Neural cell (in vitro differentiated cells): ENCODE measurements at regions not wholly inside any gene's neighbourhood (a gene's known extent, or its start where the extent isn't known, plus 50 kb on each side); places are given as distances from the start of the nearest gene placed in this dataset.

Experiments used
- H2AFZ ChIP-seq: fragments of 200-600, 300-800 bp; sonication (generic), shearing (Covaris generic); 2 replicates; pipeline ENCODE4 v1.6.0; 2014; ENCODE audit warnings: low read depth, mild to moderate bottlenecking, antibody characterized with exemption, low read length, moderate library complexity
- H3F3A ChIP-seq: fragments of 200-600 bp; shearing (Covaris generic); 2 replicates; pipeline ENCODE4 v1.6.1; 2016; ENCODE audit warnings: mild to moderate bottlenecking, moderate library complexity, mixed read lengths, antibody characterized with exemption, low read length; ENCODE audit not compliant: insufficient read depth, poor library complexity, severe bottlenecking
- H3K27ac ChIP-seq: fragments of 200-600, 300-800 bp; sonication (generic), shearing (Covaris generic); 2 replicates; pipeline ENCODE4 v1.5.1; 2014; ENCODE audit warnings: mild to moderate bottlenecking, low read length, moderate library complexity
- H3K27me3 ChIP-seq: fragments of 300-800, 200-600 bp; sonication (generic), shearing (Covaris generic); 2 replicates; pipeline ENCODE4 v1.6.0; 2014; ENCODE audit warnings: mild to moderate bottlenecking, low read depth, low read length, moderate library complexity; ENCODE audit not compliant: insufficient read depth
- H3K36me3 ChIP-seq: fragments of 300-800, 200-600 bp; sonication (generic), shearing (Covaris generic); 2 replicates; pipeline ENCODE4 v1.5.1; 2014; ENCODE audit warnings: mild to moderate bottlenecking, antibody characterized with exemption, low read length, moderate library complexity; ENCODE audit not compliant: insufficient read depth
- H3K4me2 ChIP-seq: fragments of 300-800, 200-600 bp; sonication (generic), shearing (Covaris generic); 2 replicates; pipeline ENCODE4 v1.6.0; 2014; ENCODE audit warnings: mild to moderate bottlenecking, low read length
- H3K4me3 ChIP-seq: fragments of 300-800, 200-600 bp; sonication (generic), shearing (Covaris generic); 2 replicates; pipeline ENCODE4 v1.5.1; 2014; ENCODE audit warnings: mild to moderate bottlenecking, low read length, moderate library complexity
- H3K79me2 ChIP-seq: fragments of 200-600 bp; shearing (Covaris generic); replicated peaks from 2 replicates; pipeline ENCODE4 v1.6.0; 2014; ENCODE audit warnings: mild to moderate bottlenecking, low read length, moderate library complexity; ENCODE audit not compliant: insufficient read depth
- H3K9ac ChIP-seq: fragments of 300-800, 200-600 bp; sonication (generic), shearing (Covaris generic); 2 replicates; pipeline ENCODE4 v1.6.1; 2016; ENCODE audit warnings: mild to moderate bottlenecking, low read length, mixed read lengths
- H3K9me2 ChIP-seq: fragments of 200-600 bp; shearing (Covaris generic); 2 replicates; pipeline ENCODE4 v1.6.1; 2016; ENCODE audit warnings: mild to moderate bottlenecking, low read length, mixed read lengths; ENCODE audit not compliant: insufficient read depth
- H3K9me3 ChIP-seq: fragments of 200-600, 300-800 bp; sonication (generic), shearing (Covaris generic); 2 replicates; pipeline ENCODE4 v1.6.1; 2016; ENCODE audit warnings: mild to moderate bottlenecking, mixed run types, low read length, moderate library complexity, mixed read lengths
- H4K20me1 ChIP-seq: fragments of 200-600 bp; shearing (Covaris generic); 2 replicates; pipeline ENCODE4 v1.6.1; 2016; ENCODE audit warnings: mild to moderate bottlenecking, mixed run types; ENCODE audit not compliant: insufficient read depth
- EP300 ChIP-seq: fragments of 450-650 bp; conservative IDR thresholded peaks from 2 replicates; pipeline ENCODE4 v1.6.1; 2014; ENCODE audit warnings: antibody characterized with exemption, mild to moderate bottlenecking, moderate library complexity; ENCODE audit not compliant: poor library complexity, severe bottlenecking
- EZH2 ChIP-seq: fragments of 200-600, 300-800 bp; shearing (Covaris generic), sonication (generic); IDR thresholded peaks from 2 replicates; pipeline ENCODE4 v1.6.1; 2014; ENCODE audit warnings: antibody characterized with exemption, low read length, borderline replicate concordance, mild to moderate bottlenecking; ENCODE audit not compliant: insufficient read depth, poor library complexity, severe bottlenecking
- MXI1 ChIP-seq: fragments of 450-650 bp; conservative IDR thresholded peaks from 2 replicates; pipeline ENCODE4 v1.6.1; 2014; ENCODE audit warnings: antibody characterized with exemption, mild to moderate bottlenecking; ENCODE audit not compliant: poor library complexity, severe bottlenecking
- POLR2AphosphoS5 ChIP-seq: IDR thresholded peaks from 2 replicates; pipeline ENCODE4 v1.6.1; 2012
- RAD21 ChIP-seq: fragments of 450-650 bp; conservative IDR thresholded peaks from 2 replicates; pipeline ENCODE4 v1.6.1; 2014; ENCODE audit warnings: antibody characterized with exemption, mild to moderate bottlenecking, moderate library complexity
- SMC3 ChIP-seq: fragments of 450-650 bp; conservative IDR thresholded peaks from 2 replicates; pipeline ENCODE4 v1.6.1; 2014; ENCODE audit warnings: antibody characterized with exemption, mild to moderate bottlenecking, moderate library complexity; ENCODE audit not compliant: poor library complexity
- TAF1 ChIP-seq: IDR thresholded peaks from 2 replicates; pipeline ENCODE4 v1.6.1; 2012; ENCODE audit warnings: low read depth
- TF ChIP-seq, protein P1 (sequence below): IDR thresholded peaks from 2 replicates; pipeline ENCODE4 v1.6.1; 2012; ENCODE audit warnings: borderline replicate concordance
- TF ChIP-seq, protein P2 (sequence below): fragments of 450-650 bp; IDR thresholded peaks from 2 replicates; pipeline ENCODE4 v1.5.1; 2014; ENCODE audit warnings: antibody characterized with exemption, mild to moderate bottlenecking, moderate library complexity; ENCODE audit not compliant: poor library complexity, severe bottlenecking

DNA sequence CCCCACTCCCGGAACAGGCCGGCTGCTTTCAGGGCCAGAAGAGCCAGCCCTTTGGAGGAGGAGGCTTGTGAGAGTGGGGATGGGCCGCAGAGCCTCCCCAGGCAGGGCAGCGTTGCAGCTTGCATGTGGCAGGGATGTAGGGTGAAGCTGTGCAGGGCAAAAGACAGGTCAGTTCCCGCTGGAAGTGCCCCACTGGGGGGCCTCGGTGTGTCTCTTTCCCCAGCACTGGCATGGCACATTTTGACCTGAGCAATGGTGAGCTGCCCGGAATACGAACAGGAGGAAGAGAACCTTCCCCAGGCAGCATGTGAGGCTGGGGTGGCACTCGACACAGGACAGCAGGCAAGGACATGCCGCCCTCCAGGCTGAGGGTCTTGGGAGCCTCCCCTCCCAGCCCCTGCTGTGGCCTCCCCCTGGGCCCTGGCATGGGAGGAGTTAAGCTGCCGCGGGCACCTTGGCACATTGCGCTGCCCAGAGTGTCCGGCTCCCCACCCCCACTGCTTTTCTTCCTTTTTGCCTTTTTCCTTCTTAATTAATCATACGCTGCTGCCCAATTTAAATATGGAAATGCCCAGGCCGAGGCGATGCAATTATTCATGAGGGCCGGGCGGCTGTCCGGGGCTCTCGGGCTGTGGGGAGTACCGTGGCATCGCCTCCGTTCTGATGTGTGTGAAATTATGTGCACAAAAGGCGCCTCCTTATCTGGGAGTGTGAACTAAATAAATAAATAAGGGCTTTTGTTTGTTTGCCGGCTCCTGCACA lies 76.0 kb upstream of the WNT7B start:
- Histone ChIP-seq H3K9ac (no peak overlapping the region), H3K27ac (no peak overlapping the region), H3K27me3 (peaks cover 87% of the 10 kb centered on the region), H3K4me3 (no peak overlapping the region), H2AFZ (no peak overlapping the region), H3F3A (no peaks in the 10 kb centered on the region), H3K36me3 (no peaks in the 10 kb centered on the region), H3K79me2 (no peaks in the 10 kb centered on the region), H4K20me1 (no peaks in the 10 kb centered on the region), H3K4me2 (no peak overlapping the region), H3K9me2 (no peaks in the 10 kb centered on the region), H3K9me3 (no peaks in the 10 kb centered on the region)
- no peak for TF ChIP-seq TAF1
- TF ChIP-seq EZH2: no peak
- TF ChIP-seq SMC3: no peak
- no peak for TF ChIP-seq RAD21
- TF ChIP-seq, protein P1, sequence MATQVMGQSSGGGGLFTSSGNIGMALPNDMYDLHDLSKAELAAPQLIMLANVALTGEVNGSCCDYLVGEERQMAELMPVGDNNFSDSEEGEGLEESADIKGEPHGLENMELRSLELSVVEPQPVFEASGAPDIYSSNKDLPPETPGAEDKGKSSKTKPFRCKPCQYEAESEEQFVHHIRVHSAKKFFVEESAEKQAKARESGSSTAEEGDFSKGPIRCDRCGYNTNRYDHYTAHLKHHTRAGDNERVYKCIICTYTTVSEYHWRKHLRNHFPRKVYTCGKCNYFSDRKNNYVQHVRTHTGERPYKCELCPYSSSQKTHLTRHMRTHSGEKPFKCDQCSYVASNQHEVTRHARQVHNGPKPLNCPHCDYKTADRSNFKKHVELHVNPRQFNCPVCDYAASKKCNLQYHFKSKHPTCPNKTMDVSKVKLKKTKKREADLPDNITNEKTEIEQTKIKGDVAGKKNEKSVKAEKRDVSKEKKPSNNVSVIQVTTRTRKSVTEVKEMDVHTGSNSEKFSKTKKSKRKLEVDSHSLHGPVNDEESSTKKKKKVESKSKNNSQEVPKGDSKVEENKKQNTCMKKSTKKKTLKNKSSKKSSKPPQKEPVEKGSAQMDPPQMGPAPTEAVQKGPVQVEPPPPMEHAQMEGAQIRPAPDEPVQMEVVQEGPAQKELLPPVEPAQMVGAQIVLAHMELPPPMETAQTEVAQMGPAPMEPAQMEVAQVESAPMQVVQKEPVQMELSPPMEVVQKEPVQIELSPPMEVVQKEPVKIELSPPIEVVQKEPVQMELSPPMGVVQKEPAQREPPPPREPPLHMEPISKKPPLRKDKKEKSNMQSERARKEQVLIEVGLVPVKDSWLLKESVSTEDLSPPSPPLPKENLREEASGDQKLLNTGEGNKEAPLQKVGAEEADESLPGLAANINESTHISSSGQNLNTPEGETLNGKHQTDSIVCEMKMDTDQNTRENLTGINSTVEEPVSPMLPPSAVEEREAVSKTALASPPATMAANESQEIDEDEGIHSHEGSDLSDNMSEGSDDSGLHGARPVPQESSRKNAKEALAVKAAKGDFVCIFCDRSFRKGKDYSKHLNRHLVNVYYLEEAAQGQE: no peak
- TF ChIP-seq MXI1: no peak
- no peak for TF ChIP-seq EP300
- TF ChIP-seq POLR2AphosphoS5: no peak
- TF ChIP-seq, protein P2, sequence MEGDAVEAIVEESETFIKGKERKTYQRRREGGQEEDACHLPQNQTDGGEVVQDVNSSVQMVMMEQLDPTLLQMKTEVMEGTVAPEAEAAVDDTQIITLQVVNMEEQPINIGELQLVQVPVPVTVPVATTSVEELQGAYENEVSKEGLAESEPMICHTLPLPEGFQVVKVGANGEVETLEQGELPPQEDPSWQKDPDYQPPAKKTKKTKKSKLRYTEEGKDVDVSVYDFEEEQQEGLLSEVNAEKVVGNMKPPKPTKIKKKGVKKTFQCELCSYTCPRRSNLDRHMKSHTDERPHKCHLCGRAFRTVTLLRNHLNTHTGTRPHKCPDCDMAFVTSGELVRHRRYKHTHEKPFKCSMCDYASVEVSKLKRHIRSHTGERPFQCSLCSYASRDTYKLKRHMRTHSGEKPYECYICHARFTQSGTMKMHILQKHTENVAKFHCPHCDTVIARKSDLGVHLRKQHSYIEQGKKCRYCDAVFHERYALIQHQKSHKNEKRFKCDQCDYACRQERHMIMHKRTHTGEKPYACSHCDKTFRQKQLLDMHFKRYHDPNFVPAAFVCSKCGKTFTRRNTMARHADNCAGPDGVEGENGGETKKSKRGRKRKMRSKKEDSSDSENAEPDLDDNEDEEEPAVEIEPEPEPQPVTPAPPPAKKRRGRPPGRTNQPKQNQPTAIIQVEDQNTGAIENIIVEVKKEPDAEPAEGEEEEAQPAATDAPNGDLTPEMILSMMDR: no peak

DNA sequence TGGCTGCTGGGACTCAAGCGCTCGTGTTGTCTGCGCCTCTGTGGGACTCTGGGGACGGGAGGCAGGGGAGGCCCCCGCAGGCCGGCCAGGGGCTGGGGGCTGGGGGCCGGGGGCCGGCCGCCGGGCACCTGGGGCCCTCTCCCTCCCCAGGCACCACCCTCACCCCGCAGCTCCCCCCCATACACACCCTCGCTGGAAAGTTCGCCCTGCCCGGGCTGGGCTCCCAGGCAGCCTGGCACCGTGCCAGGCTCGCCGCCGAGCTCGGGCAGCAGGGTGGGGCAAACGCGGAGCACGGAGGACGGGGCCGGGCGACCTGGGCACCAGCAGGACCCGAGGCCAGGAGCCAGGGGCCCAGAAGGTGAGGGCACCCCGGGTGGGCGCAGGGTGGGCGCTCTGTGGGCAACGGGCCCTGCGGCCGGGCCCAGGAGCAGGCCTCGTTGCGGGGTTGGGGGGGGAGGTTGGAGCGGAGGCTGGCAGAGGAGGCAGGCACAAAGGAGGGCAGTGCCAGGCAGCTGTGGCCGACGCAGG lies 76.7 kb upstream of the WNT7B start:
- Histone ChIP-seq H3K9me3 (no peaks in the 10 kb centered on the region), H4K20me1 (no peaks in the 10 kb centered on the region), H3K36me3 (no peaks in the 10 kb centered on the region), H3K27ac (no peak overlapping the region), H3F3A (no peaks in the 10 kb centered on the region), H3K79me2 (no peaks in the 10 kb centered on the region), H3K9ac (no peak overlapping the region), H3K4me2 (no peak overlapping the region), H2AFZ (no peak overlapping the region), H3K27me3 (peaks cover 87% of the 10 kb centered on the region), H3K9me2 (no peaks in the 10 kb centered on the region), H3K4me3 (no peak overlapping the region)
- TF ChIP-seq RAD21 (no peak), MXI1 (no peak), EZH2 (no peak), SMC3 (no peak), POLR2AphosphoS5 (no peak), EP300 (no peak), TAF1 (no peak)
- TF ChIP-seq, protein P1: no peak
- TF ChIP-seq, protein P2: no peak
